B cell (primary cell): ENCODE measurements at regions not wholly inside any gene's neighbourhood (a gene's known extent, or its start where the extent isn't known, plus 50 kb on each side); places are given as distances from the start of the nearest gene placed in this dataset.

Experiments
- ATAC-seq: fragments of 200-7000 bp; cut with Tn5 transposase; one replicate; pipeline ENCODE4 v1.10.0; 2021; ENCODE audit warnings: low read depth, mild to moderate bottlenecking, moderate number of reproducible peaks, moderate library complexity
- CTCF ChIA-PET: fragments of 350-600 bp; sonication (Branson Sonifier 250); formaldehyde crosslinking; loops from one replicate; lab custom pipeline; 2021; ENCODE audit warnings: antibody characterized with exemption, inconsistent platforms; lab: Charles Lee
- POLR2A ChIA-PET: fragments of 350-600 bp; sonication (Branson Sonifier 250); formaldehyde crosslinking; loops from one replicate; lab custom pipeline; 2021; ENCODE audit warnings: antibody characterized with exemption; lab: Charles Lee
- DNase-seq: peaks from one replicate; pipeline ENCODE4 v3.0.0; 2013
- H2AFZ ChIP-seq: 2 replicates; pipeline ENCODE4 v1.6.1; 2012; ENCODE audit warnings: mild to moderate bottlenecking, low read depth, low read length; ENCODE audit not compliant: insufficient read depth, poor library complexity, severe bottlenecking
- H3K27ac ChIP-seq, 2 donors: 1 replicate in 1 of 2; 2 replicates in 1 of 2; pipeline ENCODE4 v1.5.1; 2012 to 2013; ENCODE audit warnings: low read length in 2 of 2, mild to moderate bottlenecking in 2 of 2, moderate library complexity in 1 of 2
- H3K27me3 ChIP-seq, 4 experiments: fragments of 200-600 bp in 1 of 4; sonication (generic) in 1 of 4; replicated peaks in 1 of 4; 1 replicate in 2 of 4; 2 replicates in 2 of 4; pipeline versions ENCODE4 v1.6.1 to v1.7.0; 2013 to 2016; ENCODE audit warnings: low read length in 3 of 4, mild to moderate bottlenecking in 2 of 4, mixed read lengths in 1 of 4, moderate library complexity in 1 of 4; ENCODE audit not compliant: insufficient read depth in 4 of 4, control insufficient read depth in 3 of 4; ENCODE audit errors: control extremely low read depth in 1 of 4
- H3K36me3 ChIP-seq, 2 experiments: replicated peaks in 1 of 2; 1 replicate in 1 of 2; 2 replicates in 1 of 2; pipeline versions ENCODE4 v1.6.1 to v1.7.1; 2013; ENCODE audit warnings: low read length in 1 of 2; ENCODE audit not compliant: insufficient read depth in 2 of 2, control insufficient read depth in 1 of 2; ENCODE audit errors: control extremely low read depth in 1 of 2, extremely low read depth in 1 of 2
- H3K4me1 ChIP-seq, 2 donors: fragments of 200-600 bp in 1 of 2; sonication (generic) in 1 of 2; 1 replicate in 1 of 2; 2 replicates in 1 of 2; pipeline versions ENCODE4 v1.5.1 to v1.6.1; 2013 to 2017; ENCODE audit warnings: low read length in 2 of 2; ENCODE audit not compliant: control insufficient read depth in 2 of 2, insufficient read depth in 2 of 2
- H3K4me2 ChIP-seq: replicated peaks from 2 replicates; pipeline ENCODE3; 2012; ENCODE audit warnings: mild to moderate bottlenecking, low read depth, low read length; ENCODE audit not compliant: poor library complexity, severe bottlenecking
- H3K4me3 ChIP-seq, 5 experiments: fragments of 200-600 bp in 1 of 5; sonication (generic) in 1 of 5; 1 replicate in 3 of 5; 2 replicates in 2 of 5; pipeline versions ENCODE4 v1.5.1 to v1.7.0; 2011 to 2016; ENCODE audit warnings: low read length in 4 of 5, mild to moderate bottlenecking in 4 of 5, low read depth in 2 of 5, control low read depth in 1 of 5, moderate library complexity in 1 of 5; ENCODE audit not compliant: insufficient read depth in 1 of 5; ENCODE audit errors: control extremely low read depth in 1 of 5, extremely low read depth in 1 of 5
- H3K79me2 ChIP-seq: fragments of 200-600 bp; sonication (generic); one replicate; pipeline ENCODE4 v1.6.0; 2016; ENCODE audit warnings: low read length; ENCODE audit not compliant: control insufficient read depth, insufficient read depth
- H3K9ac ChIP-seq: fragments of 200-600 bp; sonication (generic); 2 replicates; pipeline ENCODE4 v1.6.1; 2017; ENCODE audit warnings: mild to moderate bottlenecking, low read length, moderate library complexity
- H3K9me3 ChIP-seq, 3 donors: one replicate each; pipeline versions ENCODE4 v1.6.1 to v1.7.1; 2013; ENCODE audit warnings: low read length in 2 of 3; ENCODE audit not compliant: control insufficient read depth in 2 of 3, insufficient read depth in 1 of 3; ENCODE audit errors: control extremely low read depth in 1 of 3
- H4K20me1 ChIP-seq: 2 replicates; pipeline ENCODE4 v1.6.0; 2012; ENCODE audit warnings: mild to moderate bottlenecking, low read length; ENCODE audit not compliant: insufficient read depth, control insufficient read depth, poor library complexity, severe bottlenecking
- H3K27ac Mint-ChIP-seq: one replicate; pipeline ENCODE4 v1.8.0; 2021; ENCODE audit warnings: mixed read lengths
- H3K27me3 Mint-ChIP-seq: one replicate; pipeline ENCODE4 v1.8.0; 2021; ENCODE audit warnings: mixed read lengths
- H3K4me1 Mint-ChIP-seq: one replicate; pipeline ENCODE4 v1.8.0; 2021; ENCODE audit warnings: mixed read lengths
- H3K4me3 Mint-ChIP-seq: one replicate; pipeline ENCODE4 v1.8.0; 2021; ENCODE audit warnings: mixed read lengths
- H3K9me3 Mint-ChIP-seq: one replicate; pipeline ENCODE4 v1.8.0; 2022; ENCODE audit warnings: mixed read lengths; ENCODE audit not compliant: insufficient read depth
- EZH2 ChIP-seq: IDR thresholded peaks from 2 replicates; pipeline ENCODE4 v1.6.1; 2012; ENCODE audit warnings: borderline replicate concordance, low read depth, mild to moderate bottlenecking, moderate library complexity, low read length; ENCODE audit not compliant: insufficient read depth, poor library complexity, severe bottlenecking
- WGBS: methylation state at CpG from one replicate; pipeline ENCODE4 v1.1.5; 2013; ENCODE audit warnings: missing lambda C conversion rate; ENCODE audit not compliant: insufficient coverage; 5-methylcytosine and 5-hydroxymethylcytosine counted together
- intact Hi-C: fragments of 100-400 bp; cut with micrococcal nuclease; formaldehyde crosslinking; loops from one replicate; pipeline ENCODE4 v1.10.0; 2022
- TF ChIP-seq, protein P1 (sequence below): fragments of 200-600 bp; IDR thresholded peaks from one replicate; pipeline ENCODE4 v1.8.0; 2022; ENCODE audit warnings: antibody characterized with exemption, mild to moderate bottlenecking

DNA sequence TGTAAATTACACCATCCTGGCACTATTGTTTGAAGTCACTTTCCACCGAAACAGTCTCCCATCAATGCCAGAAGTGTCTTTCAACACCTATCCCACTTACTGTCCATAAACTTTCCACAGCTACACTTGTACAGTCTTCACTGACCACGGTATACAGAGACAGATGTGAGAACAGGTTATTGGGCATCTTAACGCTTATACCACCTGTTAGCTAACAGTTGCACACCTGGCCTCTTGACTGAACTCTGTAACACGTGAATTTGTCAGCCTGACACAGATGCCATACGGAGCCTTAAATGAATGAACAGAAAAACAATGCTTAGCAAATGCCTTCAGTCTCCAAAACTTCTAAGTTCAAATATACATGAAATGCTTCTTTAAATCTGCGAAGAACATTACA lies 440.5 kb downstream of the SHQ1 start:
- H2AFZ ChIP-seq = no peak overlapping the region
- no peak overlapping the region for H3K4me2 ChIP-seq
- intact Hi-C loops = no loop called here
- Mint-ChIP-seq H3K27me3 (no peaks in the 10 kb centered on the region), H3K4me3 (no peak overlapping the region), H3K4me1 (peaks cover 86% of the 10 kb centered on the region), H3K27ac (no peak overlapping the region), H3K9me3 (no peaks in the 10 kb centered on the region)
- H3K9me3 ChIP-seq = no peaks in the 10 kb centered on the region
- no peak overlapping the region for H3K9ac ChIP-seq
- 98% methylated on average over 4 of the region's 6 CpGs for WGBS
- TF ChIP-seq, protein P1, sequence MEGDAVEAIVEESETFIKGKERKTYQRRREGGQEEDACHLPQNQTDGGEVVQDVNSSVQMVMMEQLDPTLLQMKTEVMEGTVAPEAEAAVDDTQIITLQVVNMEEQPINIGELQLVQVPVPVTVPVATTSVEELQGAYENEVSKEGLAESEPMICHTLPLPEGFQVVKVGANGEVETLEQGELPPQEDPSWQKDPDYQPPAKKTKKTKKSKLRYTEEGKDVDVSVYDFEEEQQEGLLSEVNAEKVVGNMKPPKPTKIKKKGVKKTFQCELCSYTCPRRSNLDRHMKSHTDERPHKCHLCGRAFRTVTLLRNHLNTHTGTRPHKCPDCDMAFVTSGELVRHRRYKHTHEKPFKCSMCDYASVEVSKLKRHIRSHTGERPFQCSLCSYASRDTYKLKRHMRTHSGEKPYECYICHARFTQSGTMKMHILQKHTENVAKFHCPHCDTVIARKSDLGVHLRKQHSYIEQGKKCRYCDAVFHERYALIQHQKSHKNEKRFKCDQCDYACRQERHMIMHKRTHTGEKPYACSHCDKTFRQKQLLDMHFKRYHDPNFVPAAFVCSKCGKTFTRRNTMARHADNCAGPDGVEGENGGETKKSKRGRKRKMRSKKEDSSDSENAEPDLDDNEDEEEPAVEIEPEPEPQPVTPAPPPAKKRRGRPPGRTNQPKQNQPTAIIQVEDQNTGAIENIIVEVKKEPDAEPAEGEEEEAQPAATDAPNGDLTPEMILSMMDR = no peak
- TF ChIP-seq EZH2 = no peak
- no peaks in the 10 kb centered on the region for H3K36me3 ChIP-seq
- ChIA-PET CTCF (no interaction called here), POLR2A (no interaction called here)
- H3K4me1 ChIP-seq = peaks cover 13 to 74% of the 10 kb centered on the region in 2 donors
- H4K20me1 ChIP-seq = peaks cover 97% of the 10 kb centered on the region
- H3K27me3 ChIP-seq = no peaks in the 10 kb centered on the region
- peaks cover 100% of the 10 kb centered on the region for H3K79me2 ChIP-seq
- no peak for DNase-seq
- no peak overlapping the region for H3K4me3 ChIP-seq
- H3K27ac ChIP-seq = no peak overlapping the region
- ATAC-seq = no peak

DNA sequence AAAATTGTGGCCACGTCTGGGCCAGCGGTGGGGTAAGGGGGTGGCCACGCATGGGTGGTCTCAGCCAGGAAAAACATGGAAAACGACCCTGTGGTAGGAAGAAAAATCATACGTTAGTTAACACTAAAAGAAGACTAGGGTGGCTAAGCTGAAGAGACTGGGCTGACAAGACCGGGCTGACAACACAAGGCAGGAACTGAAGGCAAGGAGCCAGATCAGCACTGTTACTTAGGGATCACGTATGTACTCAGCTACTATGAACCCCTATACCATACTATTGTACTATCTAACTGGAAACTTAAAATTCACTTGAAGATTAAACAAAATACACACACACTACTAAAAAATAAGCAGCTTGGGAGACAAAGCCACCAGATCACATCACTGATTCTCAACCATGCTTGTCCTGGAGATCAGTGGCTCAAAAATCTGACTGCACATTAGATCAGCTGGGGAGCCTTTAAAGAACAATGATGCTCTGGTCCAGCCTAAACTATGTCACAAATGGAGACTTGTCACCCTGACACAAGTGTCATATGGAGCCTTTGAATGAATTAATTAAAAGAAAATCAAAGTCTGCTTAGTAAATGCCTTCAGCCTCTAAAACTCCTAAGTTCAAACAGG lies 442.2 kb downstream of the SHQ1 start:
- H3K27ac Mint-ChIP-seq = no peak overlapping the region

More for the DNA sequence above, 442.2 kb downstream of the SHQ1 start:
- H3K27ac ChIP-seq = no peak overlapping the region
- H3K36me3 ChIP-seq = no peaks in the 10 kb centered on the region
- no peak overlapping the region for H3K4me3 ChIP-seq
- peaks cover 100% of the 10 kb centered on the region for H3K79me2 ChIP-seq
- peaks cover 83% of the 10 kb centered on the region for H3K4me1 Mint-ChIP-seq
- H3K4me2 ChIP-seq = no peak overlapping the region
- WGBS = 82% methylated on average over 6 of the region's 7 CpGs
- CTCF ChIA-PET = interaction anchor here (1.2 kb wide), 1 partner anchor 34 kb away, joined by 3 read pairs; no protein-coding TSS in a partner anchor
- TF ChIP-seq, protein P1 = no peak
- TF ChIP-seq EZH2 = no peak
- peaks cover 9 to 59% of the 10 kb centered on the region in 2 donors for H3K4me1 ChIP-seq
- POLR2A ChIA-PET = interaction anchor here (0.6 kb wide), 1 partner anchor 1081 kb away, joined by 5 read pairs; no protein-coding TSS in a partner anchor
- H3K9me3 Mint-ChIP-seq = no peaks in the 10 kb centered on the region
- DNase-seq (no peak), ATAC-seq (no peak)
- no peak overlapping the region for H2AFZ ChIP-seq
- peaks cover 97% of the 10 kb centered on the region for H4K20me1 ChIP-seq
- no peaks in the 10 kb centered on the region for H3K27me3 ChIP-seq
- H3K27me3 Mint-ChIP-seq = no peaks in the 10 kb centered on the region
- no peak overlapping the region for H3K9ac ChIP-seq
- intact Hi-C loops = no loop called here
- no peak overlapping the region for H3K4me3 Mint-ChIP-seq
- no peaks in the 10 kb centered on the region for H3K9me3 ChIP-seq
